ENCODE measurements at regions not wholly inside any gene's neighbourhood (a gene's known extent, or its start where the extent isn't known, plus 50 kb on each side); places are given as distances from the start of the nearest gene placed in this dataset.
"Not testable (repeated sequence)": the region's sequence is repeated elsewhere in the genome, so short reads cannot be mapped to it uniquely, and the experiment has no call there.

DNA sequence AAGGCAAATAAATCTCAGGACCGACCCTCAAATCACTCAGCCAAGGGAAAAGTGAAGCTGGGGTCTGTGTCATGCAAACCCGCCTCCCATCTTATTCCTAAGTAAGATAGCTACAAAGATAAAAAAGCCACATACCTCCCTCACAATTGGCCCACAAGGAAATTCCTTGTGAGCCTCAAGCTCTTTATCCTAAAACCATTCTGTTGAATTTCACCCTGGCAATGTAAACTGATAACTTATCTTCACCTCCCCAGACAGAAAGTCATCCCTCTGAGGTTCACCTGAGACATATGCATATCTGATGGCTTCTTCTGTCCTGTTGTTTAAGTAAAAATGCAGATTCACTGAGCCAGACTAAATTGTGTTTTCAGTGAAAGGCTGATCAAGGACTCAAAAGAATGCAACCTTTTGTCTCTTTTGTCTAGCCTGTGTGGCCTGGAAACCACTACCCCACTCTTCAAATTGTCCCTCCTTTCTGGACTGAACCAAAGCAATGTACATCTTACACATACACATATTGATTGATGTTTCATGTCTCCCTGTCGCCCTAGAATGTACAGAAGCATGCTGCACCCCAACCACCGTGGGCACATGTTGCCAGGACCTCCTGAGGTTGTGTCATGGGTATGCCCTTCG is 91.3 kb downstream of the MFAP3L start:
- no peak for DNase-seq (ENCODE audit: low read depth in 4 of 4, low spot score in 2 of 4)

DNA sequence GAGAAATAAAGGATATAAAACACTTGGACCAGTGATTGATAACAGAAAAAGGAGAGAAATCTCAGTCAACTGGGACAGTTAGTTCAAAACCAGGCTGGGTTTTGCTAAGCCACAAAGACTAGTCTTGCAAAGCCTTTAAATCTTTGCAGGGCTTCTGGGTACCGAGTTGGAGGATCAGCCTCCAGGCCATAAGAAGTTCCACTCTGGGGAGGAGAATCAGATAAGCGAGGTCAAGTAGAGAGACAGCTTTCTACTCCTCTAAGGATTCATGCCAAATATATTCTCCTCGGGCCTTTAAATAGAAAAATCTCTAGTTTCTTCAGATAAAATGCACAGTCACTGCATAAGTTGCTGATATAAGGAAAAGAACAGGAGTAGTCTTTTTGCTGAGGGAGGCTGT is 92.7 kb downstream of the MFAP3L start:
- DNase-seq (ENCODE audit: low read depth in 4 of 4, low spot score in 2 of 4), result no peak

GRCh38 chr4:169931964-169932363 is 94.2 kb downstream of the MFAP3L start:
- DNase-seq (ENCODE audit: low read depth in 4 of 4, low spot score in 2 of 4), result no peak

- DNase-seq (ENCODE audit: low read depth in 4 of 4, low spot score in 2 of 4), result not testable (repeated sequence)
Observed at GRCh38 chr4:169930755-169931154, 95.4 kb downstream of the MFAP3L start.

DNA sequence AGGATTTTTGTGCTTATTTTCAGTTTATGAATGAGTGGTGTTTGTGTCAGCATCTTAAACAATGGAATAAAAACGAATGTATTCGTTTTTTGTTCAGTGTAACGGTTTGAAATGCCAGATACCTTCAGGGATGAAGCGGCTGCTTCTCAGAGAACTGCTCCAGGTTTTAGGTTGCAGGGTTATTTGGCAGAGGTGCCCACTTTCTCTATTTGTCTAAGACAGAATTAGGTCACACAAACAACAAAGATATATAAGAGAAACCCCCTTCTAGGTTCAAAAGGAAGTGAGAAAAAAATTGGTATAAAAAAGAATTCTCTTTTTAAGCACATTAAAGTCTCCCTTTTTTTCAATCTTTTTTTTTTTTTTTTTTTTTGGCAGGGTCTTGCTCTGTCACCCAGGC is 98.9 kb downstream of the MFAP3L start:
- no peak for DNase-seq (ENCODE audit: low read depth in 4 of 4, low spot score in 2 of 4)

DNA sequence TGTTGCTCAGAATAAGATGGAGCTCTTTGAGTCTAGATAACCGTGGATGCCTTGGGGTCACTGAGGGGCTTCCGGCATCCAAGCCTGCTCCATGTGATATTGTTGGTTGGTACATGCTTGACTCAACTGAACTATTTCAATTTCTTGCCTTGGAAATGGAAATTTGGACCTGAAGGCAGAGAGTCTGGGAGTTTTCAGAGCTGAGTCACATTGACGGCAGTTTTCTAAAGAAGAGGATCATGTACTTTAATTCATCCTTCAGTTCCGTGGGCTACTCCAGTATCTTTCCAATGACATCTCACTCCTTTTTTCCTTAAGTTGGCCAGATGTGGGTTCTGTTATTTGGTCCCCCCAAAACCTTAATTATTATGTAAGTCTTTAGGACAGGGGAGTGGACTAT is 100.5 kb downstream of the MFAP3L start:
- DNase-seq (ENCODE audit: low read depth in 4 of 4, low spot score in 2 of 4), result no peak

GRCh38 chr4:169922632-169923276 is 103.4 kb downstream of the MFAP3L start:
- no peak for DNase-seq (ENCODE audit: low read depth in 4 of 4, low spot score in 2 of 4)

DNA sequence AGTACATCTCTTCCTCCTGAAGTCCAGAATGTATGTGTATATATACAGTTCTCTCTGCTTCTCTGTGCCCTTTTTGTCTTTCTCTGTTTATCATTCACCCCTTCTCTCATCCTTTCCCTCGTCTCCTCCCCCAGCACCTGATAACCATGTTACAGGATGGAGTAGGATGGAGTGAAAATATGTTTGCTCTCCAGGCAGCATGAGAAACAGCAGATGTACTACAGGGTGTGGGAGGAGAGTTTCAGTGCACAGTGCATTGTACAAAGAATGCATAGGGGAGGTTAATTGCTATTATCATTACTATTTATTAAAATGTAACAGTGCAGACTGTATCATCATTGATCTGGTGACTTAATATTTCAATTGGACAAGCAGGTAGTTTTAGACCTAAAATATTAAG is 104.5 kb downstream of the MFAP3L start:
- DNase-seq (ENCODE audit: low read depth in 4 of 4, low spot score in 2 of 4), result no peak

- no peak for DNase-seq (ENCODE audit: low read depth in 4 of 4, low spot score in 2 of 4)
Observed at GRCh38 chr4:169921237-169921636, 105.0 kb downstream of the MFAP3L start.

- DNase-seq (ENCODE audit: low read depth in 4 of 4, low spot score in 2 of 4), result not testable (repeated sequence)
Observed at GRCh38 chr4:169919194-169920124, 106.7 kb downstream of the MFAP3L start.

- no peak for DNase-seq (ENCODE audit: low read depth in 4 of 4, low spot score in 2 of 4)
Observed at GRCh38 chr4:169915545-169915944, 110.7 kb downstream of the MFAP3L start.

- no peak for DNase-seq (ENCODE audit: low read depth in 4 of 4, low spot score in 2 of 4)
Observed at GRCh38 chr4:169914866-169915265, 111.3 kb downstream of the MFAP3L start.

DNA sequence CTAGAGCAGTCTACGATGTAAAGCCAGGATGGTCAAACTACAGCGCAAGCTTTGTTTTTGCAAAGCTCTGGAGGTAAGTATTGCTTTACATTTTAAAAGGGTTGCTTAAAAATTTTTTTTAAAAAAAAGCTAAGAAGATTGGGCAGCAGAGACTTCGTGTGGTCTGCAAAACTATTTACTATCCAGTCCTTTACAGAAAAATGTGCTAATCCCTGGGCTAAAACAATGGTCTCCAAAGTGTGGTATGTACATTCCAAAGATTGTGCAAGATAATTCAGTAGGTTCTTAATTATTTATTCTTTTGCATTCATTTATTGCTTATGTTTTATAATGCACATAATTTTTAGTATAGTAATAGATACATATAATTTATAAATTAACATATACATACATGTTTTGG is 113.2 kb downstream of the MFAP3L start:
- no peak for DNase-seq (ENCODE audit: low read depth in 4 of 4, low spot score in 2 of 4)

GRCh38 chr4:169909897-169910296 is 116.3 kb downstream of the MFAP3L start:
- no peak for DNase-seq (ENCODE audit: low read depth in 4 of 4, low spot score in 2 of 4)

DNA sequence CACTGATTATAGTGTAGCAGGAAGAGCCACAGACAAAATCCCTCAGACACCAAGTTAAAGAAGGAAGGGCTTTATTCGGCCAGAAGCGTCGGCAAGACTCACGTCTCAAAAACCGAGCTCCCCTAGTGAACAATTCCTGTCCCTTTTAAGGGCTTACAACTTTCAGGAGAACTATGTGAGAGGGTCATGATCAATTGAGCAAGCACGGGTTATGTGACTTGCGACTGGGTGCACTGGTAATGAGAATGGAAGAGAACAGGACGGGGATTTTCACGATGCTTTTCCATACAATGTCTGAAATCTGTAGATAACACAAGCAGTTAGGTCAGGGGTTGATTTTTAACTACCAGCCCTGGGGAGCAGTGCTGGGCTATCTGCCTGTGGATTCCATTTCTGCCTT is 116.7 kb downstream of the MFAP3L start:
- DNase-seq (ENCODE audit: low read depth in 4 of 4, low spot score in 2 of 4), result no peak

DNA sequence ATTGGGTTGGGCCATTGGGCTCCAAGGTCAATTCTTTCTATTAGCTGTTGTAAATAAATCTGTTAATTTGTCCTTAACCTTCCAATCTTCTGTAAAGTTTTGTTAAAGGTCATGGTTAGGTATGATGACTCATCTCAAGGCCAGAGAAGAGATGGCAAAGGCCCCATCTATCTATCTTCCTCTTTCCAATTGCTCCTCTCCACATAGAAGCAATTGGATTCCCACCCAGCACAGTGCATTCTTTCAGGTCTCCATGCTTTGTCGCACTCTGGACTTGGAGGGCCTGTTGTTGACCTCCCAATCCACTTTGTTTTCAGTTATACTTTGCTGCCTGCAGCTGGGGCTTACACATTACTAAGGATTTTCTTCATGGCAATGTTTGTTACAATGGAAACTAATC is 118.5 kb downstream of the MFAP3L start:
- no peak for DNase-seq (ENCODE audit: low read depth in 4 of 4, low spot score in 2 of 4)

- no peak for DNase-seq (ENCODE audit: low read depth in 4 of 4, low spot score in 2 of 4)
Observed at GRCh38 chr4:169906821-169907220, 119.4 kb downstream of the MFAP3L start.

- DNase-seq (ENCODE audit: low read depth in 4 of 4, low spot score in 2 of 4), result no peak
Observed at GRCh38 chr4:169906104-169906503, 120.1 kb downstream of the MFAP3L start.

DNA sequence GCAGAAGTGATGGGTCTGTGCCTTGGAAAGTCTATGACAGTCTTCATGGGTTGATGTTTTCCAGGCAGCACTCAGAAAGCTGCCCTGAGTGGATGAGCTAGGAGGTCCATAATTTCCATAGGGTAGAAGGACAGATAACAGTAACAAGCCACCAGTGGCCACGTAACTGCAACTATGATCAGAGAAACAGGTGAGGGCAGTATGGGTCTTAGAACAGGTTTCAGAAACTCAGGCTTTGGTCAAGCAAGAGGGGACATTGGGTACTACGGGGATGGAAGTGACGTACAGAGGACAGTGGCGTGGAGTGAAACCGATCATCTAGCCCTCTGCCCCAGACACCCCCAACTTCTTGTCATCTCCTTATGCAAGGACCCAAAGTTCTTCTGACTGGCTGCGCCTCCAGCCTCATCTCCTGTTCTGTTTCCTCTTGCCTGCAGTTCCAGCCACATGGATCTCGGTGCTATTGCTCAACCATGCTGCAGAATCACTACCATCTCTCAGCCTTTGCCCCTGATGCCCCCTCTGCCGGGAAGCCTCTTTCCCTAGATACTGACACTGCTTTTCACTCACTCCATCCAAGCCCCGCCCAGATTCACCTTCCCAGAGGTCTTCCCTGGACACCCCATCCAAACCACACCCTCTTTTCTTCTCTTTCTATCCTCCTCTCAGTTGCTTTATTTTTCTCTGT is 123.4 kb downstream of the MFAP3L start:
- no peak for DNase-seq (ENCODE audit: low read depth in 4 of 4, low spot score in 2 of 4)

DNA sequence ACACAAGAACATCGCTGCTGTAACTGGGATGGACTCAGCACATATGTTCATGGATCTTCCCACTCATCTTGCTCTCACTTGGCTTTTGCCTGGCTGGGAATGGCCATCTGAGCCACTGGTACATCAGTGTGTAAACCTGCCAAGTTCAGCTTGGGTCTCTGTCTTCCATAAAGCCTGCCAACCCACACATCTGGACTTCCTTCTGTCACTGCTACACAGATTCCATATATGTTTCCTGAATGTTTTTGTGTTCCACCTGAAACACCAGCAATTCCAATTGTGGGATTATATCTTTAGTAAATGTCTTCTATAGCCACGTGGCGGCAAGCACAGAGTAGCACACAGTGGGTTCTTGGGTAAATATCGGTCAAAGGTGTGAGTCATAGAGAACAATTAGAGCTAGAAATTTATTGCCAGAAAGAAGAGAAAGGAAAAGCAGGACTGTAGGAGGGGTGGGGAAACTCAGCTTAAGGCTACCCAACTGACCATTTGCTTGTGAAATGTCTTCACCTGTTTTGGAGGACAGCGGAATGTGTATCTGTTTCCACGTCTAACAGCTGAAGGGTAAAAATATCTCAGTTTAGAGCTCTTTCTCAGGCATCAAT is 125.9 kb downstream of the MFAP3L start:
- no peak for DNase-seq (ENCODE audit: low read depth in 4 of 4, low spot score in 2 of 4)

DNA sequence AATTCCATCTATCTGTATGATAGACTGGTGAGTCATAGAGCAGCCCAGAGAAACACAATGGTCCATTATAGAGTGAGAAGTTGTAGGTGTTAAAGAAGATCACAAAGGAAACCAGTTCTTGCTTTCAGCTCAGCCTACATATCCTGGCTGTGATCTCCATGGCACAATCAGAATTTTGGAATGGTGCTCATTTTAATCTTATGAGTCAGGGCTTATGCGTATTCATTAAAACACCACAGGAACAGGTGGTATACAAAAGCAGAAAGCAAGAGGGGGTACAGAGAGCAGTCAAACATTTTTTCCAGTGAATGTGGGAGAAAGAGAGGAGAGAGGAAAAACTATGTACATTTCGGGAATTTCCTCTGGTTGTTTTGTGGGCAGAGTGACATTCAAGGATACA is 126.9 kb downstream of the MFAP3L start:
- DNase-seq (ENCODE audit: low read depth in 4 of 4, low spot score in 2 of 4), result no peak
